GM19238 (cell line): ENCODE measurements at regions not wholly inside any gene's neighbourhood (a gene's known extent, or its start where the extent isn't known, plus 50 kb on each side); places are given as distances from the start of the nearest gene placed in this dataset.

Source experiments
- DNase-seq: peaks from one replicate; pipeline ENCODE4 v3.0.0; 2011; ENCODE audit warnings: low spot score; ENCODE audit not compliant: insufficient read length

- no peak for DNase-seq
Measured at GRCh38 chr4:138693526-138693925, 322.1 kb upstream of the NOCT start.

- no peak for DNase-seq
Measured at GRCh38 chr4:138692411-138692810, 323.2 kb upstream of the NOCT start.

GRCh38 chr4:138689593-138689992 is 326.0 kb upstream of the NOCT start:
- DNase-seq = no peak

- DNase-seq = no peak
Measured at GRCh38 chr4:138689187-138689586, 326.4 kb upstream of the NOCT start.

GRCh38 chr4:138688408-138689085 is 327.0 kb upstream of the NOCT start:
- no peak for DNase-seq

- no peak for DNase-seq
Measured at GRCh38 chr4:138686106-138686835, 329.3 kb upstream of the NOCT start.

GRCh38 chr4:138685316-138685715 is 330.3 kb upstream of the NOCT start:
- no peak for DNase-seq

- DNase-seq = peak; percentile 16
Measured at GRCh38 chr4:138680989-138681604, 334.5 kb upstream of the NOCT start.

GRCh38 chr4:138680256-138680655 is 335.3 kb upstream of the NOCT start:
- no peak for DNase-seq

GRCh38 chr4:138678985-138679746 is 336.4 kb upstream of the NOCT start:
- DNase-seq = no peak

GRCh38 chr4:138677748-138678147 is 337.8 kb upstream of the NOCT start:
- no peak for DNase-seq

- no peak for DNase-seq
Measured at GRCh38 chr4:138677212-138677611, 338.4 kb upstream of the NOCT start.

GRCh38 chr4:138675685-138676084 is 339.9 kb upstream of the NOCT start:
- no peak for DNase-seq

GRCh38 chr4:138674209-138674608 is 341.4 kb upstream of the NOCT start:
- no peak for DNase-seq

- no peak for DNase-seq
Measured at GRCh38 chr4:138673053-138673452, 342.5 kb upstream of the NOCT start.

- DNase-seq = no peak
Measured at GRCh38 chr4:138672393-138672976, 343.1 kb upstream of the NOCT start.

GRCh38 chr4:138671606-138672084 is 343.9 kb upstream of the NOCT start:
- DNase-seq = no peak

GRCh38 chr4:138671106-138671505 is 344.5 kb upstream of the NOCT start:
- DNase-seq = no peak

GRCh38 chr4:138670681-138671080 is 344.9 kb upstream of the NOCT start:
- no peak for DNase-seq

- DNase-seq = no peak
Measured at GRCh38 chr4:138669479-138670315, 345.9 kb upstream of the NOCT start.
